Ectodermal cell (in vitro differentiated cells): ENCODE measurements at regions not wholly inside any gene's neighbourhood (a gene's known extent, or its start where the extent isn't known, plus 50 kb on each side); places are given as distances from the start of the nearest gene placed in this dataset.

Experiments
- H3K27ac ChIP-seq: 2 replicates; pipeline ENCODE4 v1.7.0; 2013; ENCODE audit warnings: mild to moderate bottlenecking, low read depth, low read length; ENCODE audit not compliant: insufficient read depth, poor library complexity, severe bottlenecking
- H3K27me3 ChIP-seq: 2 replicates; pipeline ENCODE4 v1.7.0; 2013; ENCODE audit warnings: mild to moderate bottlenecking, low read length; ENCODE audit not compliant: insufficient read depth, control insufficient read depth, poor library complexity, severe bottlenecking
- H3K36me3 ChIP-seq: one replicate; pipeline ENCODE4 v1.7.0; 2013; ENCODE audit warnings: low read length; ENCODE audit not compliant: control insufficient read depth, insufficient read depth
- H3K4me1 ChIP-seq: one replicate; pipeline ENCODE4 v1.7.0; 2013; ENCODE audit warnings: low read length; ENCODE audit not compliant: control insufficient read depth, insufficient read depth
- H3K4me3 ChIP-seq: 2 replicates; pipeline ENCODE4 v1.7.0; 2013; ENCODE audit warnings: low read depth, low read length, control low read depth; ENCODE audit not compliant: insufficient read depth
- H3K9me3 ChIP-seq: 2 replicates; pipeline ENCODE4 v1.7.0; 2013; ENCODE audit warnings: mild to moderate bottlenecking, low read length, moderate library complexity; ENCODE audit not compliant: control insufficient read depth
- WGBS, 2 experiments: methylation state at CpG; one replicate each; pipeline ENCODE4 v1.1.7; 2013; ENCODE audit warnings: missing lambda C conversion rate in 2 of 2; 5-methylcytosine and 5-hydroxymethylcytosine counted together

DNA sequence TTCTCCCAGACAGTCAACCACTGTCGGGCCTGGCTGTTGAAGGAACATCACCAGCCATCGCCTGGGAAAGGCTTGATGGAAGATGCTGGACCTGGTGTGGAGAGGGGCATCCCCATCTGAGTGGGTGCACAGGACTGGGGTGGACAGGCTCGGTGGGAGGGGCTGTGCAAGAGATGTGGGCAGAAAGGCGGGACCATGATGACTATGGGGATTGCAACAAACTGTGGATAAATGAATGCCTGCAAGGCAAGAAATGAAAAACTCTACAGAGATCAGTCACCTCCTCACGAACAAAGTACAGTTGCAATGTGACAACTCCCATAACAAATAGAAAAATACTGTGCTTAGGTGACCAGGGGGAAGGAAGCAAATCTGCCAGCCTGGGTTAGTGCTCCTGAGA, 171.9 kb upstream of the GPR12 start:
- no peaks in the 10 kb centered on the region for H3K4me1 ChIP-seq
- 83% methylated on average over 5 of the region's 5 CpGs for WGBS, 2 experiments
- H3K4me3 ChIP-seq: no peak overlapping the region
- no peaks in the 10 kb centered on the region for H3K36me3 ChIP-seq
- no peaks in the 10 kb centered on the region for H3K9me3 ChIP-seq
- H3K27me3 ChIP-seq: no peaks in the 10 kb centered on the region
- H3K27ac ChIP-seq: no peak overlapping the region

DNA sequence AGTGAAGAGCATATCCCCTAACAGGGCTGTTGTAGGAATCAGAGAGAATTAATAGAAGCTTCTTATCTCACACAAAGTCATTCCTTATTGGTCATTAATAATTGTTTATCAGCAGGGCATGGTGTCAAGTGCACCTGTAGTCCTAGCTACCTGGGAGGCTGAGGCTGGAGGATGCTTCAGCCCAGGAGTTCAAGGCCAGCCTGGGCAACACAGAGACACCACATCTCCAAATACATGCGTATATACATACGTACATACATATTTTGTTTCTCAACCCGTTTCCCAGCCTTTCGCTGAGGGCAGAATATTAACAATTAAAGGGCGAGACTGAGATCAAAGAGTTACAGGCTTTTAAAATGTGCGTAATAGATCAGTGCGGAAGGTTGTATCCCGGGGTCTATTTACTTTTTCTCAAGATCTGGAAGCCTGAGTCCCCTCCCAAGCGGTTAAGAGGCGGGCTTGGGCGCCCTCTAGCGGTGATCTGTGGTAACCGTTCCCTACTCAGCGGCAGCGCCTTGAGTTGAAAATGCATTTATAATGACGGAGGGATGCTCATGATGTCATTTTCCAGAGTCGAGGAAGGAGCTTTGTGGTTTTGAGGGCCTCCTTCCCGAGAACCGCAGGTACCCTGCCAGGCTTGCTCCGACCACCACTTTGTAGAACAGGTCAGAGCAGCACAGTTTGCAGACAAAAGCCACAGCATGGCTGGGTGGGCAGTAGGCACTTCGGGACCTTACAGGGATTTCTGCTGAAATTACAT, 169.6 kb upstream of the GPR12 start:
- Histone ChIP-seq H3K27ac (no peak overlapping the region), H3K27me3 (no peaks in the 10 kb centered on the region), H3K4me1 (no peaks in the 10 kb centered on the region), H3K4me3 (no peak overlapping the region), H3K9me3 (no peaks in the 10 kb centered on the region), H3K36me3 (no peaks in the 10 kb centered on the region)
- 16 to 19% methylated on average over 21 of the region's 21 CpGs for WGBS, 2 experiments

DNA sequence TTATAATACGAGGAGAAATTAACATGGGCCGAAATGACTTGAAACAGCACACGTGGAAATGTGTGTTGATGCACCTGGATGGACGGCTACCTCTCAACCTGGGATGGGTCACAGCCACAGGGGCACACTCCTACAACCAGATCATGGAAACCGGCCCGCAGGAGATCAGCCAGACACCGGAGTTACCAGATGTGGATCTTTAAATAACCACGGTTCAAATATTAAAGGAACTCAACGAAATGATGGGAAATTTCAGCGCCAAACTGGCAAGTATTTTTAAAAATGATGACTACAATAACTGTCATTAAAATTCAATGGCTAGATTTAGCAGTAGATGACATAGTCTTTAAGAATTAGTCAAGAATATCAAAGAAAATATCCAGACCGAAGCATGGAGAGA, 166.9 kb upstream of the GPR12 start:
- Histone ChIP-seq H3K9me3 (no peaks in the 10 kb centered on the region), H3K4me1 (no peaks in the 10 kb centered on the region), H3K4me3 (no peak overlapping the region), H3K36me3 (no peaks in the 10 kb centered on the region), H3K27me3 (no peaks in the 10 kb centered on the region), H3K27ac (no peak overlapping the region)
- WGBS, 2 experiments: 93 to 95% methylated on average over 11 of the region's 11 CpGs

DNA sequence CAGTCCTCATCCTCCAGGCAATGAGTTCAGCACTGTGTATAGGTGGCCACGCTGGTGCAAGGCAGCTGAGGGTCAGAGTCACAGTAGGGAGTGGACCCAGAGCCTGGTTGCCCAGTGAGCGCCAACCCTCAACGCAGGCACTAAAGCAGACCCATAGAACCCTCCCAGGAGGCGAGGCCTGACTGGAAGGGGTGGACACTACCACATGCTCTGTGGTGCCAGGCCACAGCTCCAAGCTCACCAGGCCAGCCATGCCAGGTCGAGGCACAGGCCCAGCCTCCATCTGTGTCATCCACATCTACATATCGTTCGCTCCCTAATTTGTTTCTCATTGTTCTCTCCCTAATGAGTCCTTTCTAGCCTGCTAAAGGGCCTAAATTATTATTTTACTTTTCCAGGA, 165.8 kb upstream of the GPR12 start:
- Histone ChIP-seq H3K4me1 (no peaks in the 10 kb centered on the region), H3K27ac (no peak overlapping the region), H3K4me3 (no peak overlapping the region), H3K9me3 (no peaks in the 10 kb centered on the region), H3K27me3 (no peaks in the 10 kb centered on the region), H3K36me3 (no peaks in the 10 kb centered on the region)
- 91 to 93% methylated on average over 7 of the region's 7 CpGs for WGBS, 2 experiments

- Histone ChIP-seq H3K27ac (no peak overlapping the region), H3K4me1 (no peaks in the 10 kb centered on the region), H3K36me3 (no peaks in the 10 kb centered on the region), H3K9me3 (no peaks in the 10 kb centered on the region), H3K4me3 (no peak overlapping the region), H3K27me3 (no peaks in the 10 kb centered on the region)
- 85 to 87% methylated on average over 7 of the region's 7 CpGs for WGBS, 2 experiments
Measured at GRCh38 chr13:26923824-26924605, 163.4 kb upstream of the GPR12 start.

- no peaks in the 10 kb centered on the region for H3K9me3 ChIP-seq
- H3K4me1 ChIP-seq: no peaks in the 10 kb centered on the region
- no peaks in the 10 kb centered on the region for H3K27me3 ChIP-seq
- no peak overlapping the region for H3K4me3 ChIP-seq
- 67 to 74% methylated on average over 7 of the region's 7 CpGs for WGBS, 2 experiments
- H3K36me3 ChIP-seq: no peaks in the 10 kb centered on the region
- no peak overlapping the region for H3K27ac ChIP-seq
Measured at GRCh38 chr13:26921918-26922317, 161.3 kb upstream of the GPR12 start.

DNA sequence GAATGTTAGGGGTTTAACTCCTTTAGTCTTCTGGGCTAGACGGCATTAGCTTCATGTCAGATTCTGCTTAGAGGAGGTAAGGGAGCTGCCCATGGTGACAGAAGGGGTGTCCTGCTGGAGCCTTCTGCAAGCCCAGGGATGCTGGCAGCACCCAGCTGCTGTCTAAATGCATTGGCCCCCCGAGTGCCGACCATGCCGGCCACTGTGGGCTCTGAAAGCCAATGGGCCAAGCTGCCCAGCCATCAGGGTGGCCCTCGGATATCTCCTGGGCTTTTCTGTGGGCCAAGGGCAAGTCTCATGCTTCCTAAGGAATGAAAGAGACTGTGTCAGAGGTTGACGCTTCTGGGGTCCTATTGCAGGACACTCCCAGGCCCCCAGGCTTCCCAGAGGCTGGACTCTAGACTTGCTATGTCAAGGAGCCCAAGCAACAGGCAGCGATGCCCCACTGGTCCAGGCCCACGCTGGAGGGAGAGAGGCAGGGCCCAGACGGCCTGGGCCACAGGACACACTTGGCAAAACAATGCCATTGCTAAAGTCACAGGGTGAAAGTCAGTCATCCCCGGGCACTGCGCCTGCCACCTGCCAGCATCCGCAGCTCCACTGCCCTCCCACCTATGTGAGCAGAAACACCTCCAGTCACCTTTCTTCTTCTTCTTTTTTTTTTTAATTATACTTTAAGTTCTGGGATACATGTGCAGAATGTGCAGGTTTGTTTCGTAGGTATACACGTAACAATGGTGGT, 160.2 kb upstream of the GPR12 start:
- Histone ChIP-seq H3K9me3 (no peaks in the 10 kb centered on the region), H3K4me1 (no peaks in the 10 kb centered on the region), H3K27me3 (no peaks in the 10 kb centered on the region), H3K4me3 (no peak overlapping the region), H3K27ac (no peak overlapping the region), H3K36me3 (no peaks in the 10 kb centered on the region)
- WGBS, 2 experiments: 90% methylated on average over 14 of the region's 14 CpGs

DNA sequence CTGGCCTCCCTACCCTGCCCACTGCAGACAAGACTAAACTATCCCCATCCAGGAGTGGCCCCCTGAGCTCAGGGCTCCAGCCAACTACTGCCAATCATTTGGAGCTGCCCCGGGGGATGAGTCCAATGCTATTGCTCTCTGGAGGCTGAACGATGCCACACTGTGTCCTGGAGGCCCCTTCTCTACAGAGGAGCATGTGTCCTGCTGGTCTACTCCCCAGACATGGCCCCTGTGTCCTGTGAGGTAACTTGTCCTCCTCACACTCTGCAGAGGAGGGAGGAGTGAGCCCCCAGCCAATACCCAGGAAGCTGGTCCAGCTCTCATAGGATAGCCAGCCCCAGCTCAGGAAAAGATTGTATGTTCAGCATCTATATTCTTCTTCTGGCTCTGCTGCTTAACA, 159.1 kb upstream of the GPR12 start:
- H3K36me3 ChIP-seq: no peaks in the 10 kb centered on the region
- WGBS, 2 experiments: 88 to 91% methylated on average over 2 of the region's 2 CpGs

DNA sequence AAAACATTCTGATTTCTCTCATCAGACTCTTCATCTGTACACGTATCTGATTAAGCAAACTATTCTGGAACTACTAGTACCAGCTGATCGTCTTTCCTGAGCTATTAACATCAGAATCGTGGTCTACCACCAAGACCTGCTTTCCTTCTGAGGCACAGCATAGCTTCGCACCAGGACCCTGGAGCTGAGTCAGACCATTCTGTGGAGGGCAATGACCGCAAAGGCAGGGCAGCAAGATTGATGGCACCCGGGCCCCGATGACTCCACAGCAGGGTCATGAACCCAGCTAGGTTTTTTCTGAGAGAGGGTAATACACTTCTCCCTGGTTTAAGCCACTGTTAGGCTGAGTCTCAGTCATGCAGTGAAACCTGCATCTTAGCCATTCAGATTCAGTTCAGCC, 158.7 kb upstream of the GPR12 start:
- H3K4me1 ChIP-seq: no peaks in the 10 kb centered on the region

More for the DNA sequence above, 159.1 kb upstream of the GPR12 start:
- Histone ChIP-seq H3K27ac (no peak overlapping the region), H3K4me1 (no peaks in the 10 kb centered on the region), H3K27me3 (no peaks in the 10 kb centered on the region), H3K9me3 (no peaks in the 10 kb centered on the region), H3K4me3 (no peak overlapping the region)

GRCh38 chr13:26914624-26915023, 154.0 kb upstream of the GPR12 start:
- H3K27me3 ChIP-seq: no peaks in the 10 kb centered on the region
- no peaks in the 10 kb centered on the region for H3K4me1 ChIP-seq
- no peak overlapping the region for H3K27ac ChIP-seq
- H3K4me3 ChIP-seq: no peak overlapping the region
- 92 to 94% methylated on average over 7 of the region's 7 CpGs for WGBS, 2 experiments
- no peaks in the 10 kb centered on the region for H3K9me3 ChIP-seq
- no peaks in the 10 kb centered on the region for H3K36me3 ChIP-seq

More for the DNA sequence above, 158.7 kb upstream of the GPR12 start:
- H3K27ac ChIP-seq: no peak overlapping the region
- WGBS, 2 experiments: 94% methylated on average over 7 of the region's 7 CpGs
- H3K9me3 ChIP-seq: no peaks in the 10 kb centered on the region
- no peak overlapping the region for H3K4me3 ChIP-seq
- no peaks in the 10 kb centered on the region for H3K36me3 ChIP-seq
- H3K27me3 ChIP-seq: no peaks in the 10 kb centered on the region
